ENCODE measurements at regions not wholly inside any gene's neighbourhood (a gene's known extent, or its start where the extent isn't known, plus 50 kb on each side); places are given as distances from the start of the nearest gene placed in this dataset.

DNA sequence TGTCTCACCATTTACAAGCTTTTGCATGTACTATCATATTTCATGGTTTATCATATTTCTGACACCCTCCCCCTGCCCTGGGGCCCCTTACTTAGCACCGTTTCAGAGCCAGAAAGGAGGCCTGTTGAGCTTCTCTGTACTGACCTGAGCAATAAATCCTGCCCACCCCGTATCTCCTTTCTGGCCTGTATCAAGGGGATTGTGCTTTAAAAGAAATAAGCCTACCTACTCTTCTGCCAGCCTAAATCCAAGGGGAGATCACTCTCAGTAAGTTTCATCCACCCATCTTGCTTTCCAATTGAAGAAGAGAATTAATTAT is 54.0 kb upstream of the FST start:
- Mint-ChIP-seq H3K4me1 (ENCODE audit: low read depth) (no peaks in the 10 kb centered on the region), H3K9me3 (no peaks in the 10 kb centered on the region), H3K4me3 (no peak overlapping the region), H3K36me3 (ENCODE audit: low read depth) (no peaks in the 10 kb centered on the region), H3K27ac (no peak overlapping the region), H3K27me3 (peaks cover 25% of the 10 kb centered on the region)
- TF ChIP-seq, protein P1, sequence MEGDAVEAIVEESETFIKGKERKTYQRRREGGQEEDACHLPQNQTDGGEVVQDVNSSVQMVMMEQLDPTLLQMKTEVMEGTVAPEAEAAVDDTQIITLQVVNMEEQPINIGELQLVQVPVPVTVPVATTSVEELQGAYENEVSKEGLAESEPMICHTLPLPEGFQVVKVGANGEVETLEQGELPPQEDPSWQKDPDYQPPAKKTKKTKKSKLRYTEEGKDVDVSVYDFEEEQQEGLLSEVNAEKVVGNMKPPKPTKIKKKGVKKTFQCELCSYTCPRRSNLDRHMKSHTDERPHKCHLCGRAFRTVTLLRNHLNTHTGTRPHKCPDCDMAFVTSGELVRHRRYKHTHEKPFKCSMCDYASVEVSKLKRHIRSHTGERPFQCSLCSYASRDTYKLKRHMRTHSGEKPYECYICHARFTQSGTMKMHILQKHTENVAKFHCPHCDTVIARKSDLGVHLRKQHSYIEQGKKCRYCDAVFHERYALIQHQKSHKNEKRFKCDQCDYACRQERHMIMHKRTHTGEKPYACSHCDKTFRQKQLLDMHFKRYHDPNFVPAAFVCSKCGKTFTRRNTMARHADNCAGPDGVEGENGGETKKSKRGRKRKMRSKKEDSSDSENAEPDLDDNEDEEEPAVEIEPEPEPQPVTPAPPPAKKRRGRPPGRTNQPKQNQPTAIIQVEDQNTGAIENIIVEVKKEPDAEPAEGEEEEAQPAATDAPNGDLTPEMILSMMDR (IDR thresholded peaks at IDR 0.05): no peak
- ChIA-PET POLR2A (no interaction called here), CTCF (interaction anchor here (0.7 to 2.0 kb wide), 5 partner anchors 51 to 993 kb away, joined by 3 to 8 read pairs (median 4); no protein-coding TSS in a partner anchor)
- intact Hi-C loops (cut with micrococcal nuclease): no loop called here
- DNase-seq: no peak
- ATAC-seq: no peak

GRCh38 chr5:53426878-53427277 is 53.6 kb upstream of the FST start:
- DNase-seq (no peak), ATAC-seq (no peak)
- H3K4me3 Mint-ChIP-seq: no peak overlapping the region
- no peaks in the 10 kb centered on the region for H3K36me3 Mint-ChIP-seq (ENCODE audit: low read depth)
- peaks cover 25% of the 10 kb centered on the region for H3K27me3 Mint-ChIP-seq
- TF ChIP-seq, protein P1 (IDR thresholded peaks at IDR 0.05): no peak
- H3K27ac Mint-ChIP-seq: no peak overlapping the region
- POLR2A ChIA-PET: no interaction called here
- H3K4me1 Mint-ChIP-seq (ENCODE audit: low read depth): no peaks in the 10 kb centered on the region
- intact Hi-C loops (cut with micrococcal nuclease): no loop called here
- CTCF ChIA-PET: interaction anchor here (0.7 to 2.0 kb wide), 3 partner anchors 409 to 992 kb away, joined by 3 to 8 read pairs (median 4); no protein-coding TSS in a partner anchor
- no peaks in the 10 kb centered on the region for H3K9me3 Mint-ChIP-seq

DNA sequence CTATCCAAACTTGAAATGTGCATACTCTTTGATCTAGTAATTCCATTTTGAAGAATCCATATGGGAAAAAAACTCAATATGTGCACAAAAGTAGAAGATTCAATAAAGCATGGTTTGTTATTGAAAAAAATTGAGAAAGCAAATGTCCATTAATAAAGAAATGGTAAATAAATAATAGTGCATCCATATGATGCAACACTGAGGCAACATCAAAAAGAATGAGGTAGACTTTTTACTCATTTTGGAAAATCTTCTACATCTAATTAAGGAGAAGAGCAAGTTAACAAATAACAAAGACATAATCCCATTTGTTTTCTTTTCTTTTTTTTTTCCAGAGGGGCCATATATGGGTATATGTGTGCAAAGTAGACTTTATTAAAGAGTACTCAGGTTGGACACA is 52.5 kb upstream of the FST start:
- H3K4me1 Mint-ChIP-seq (ENCODE audit: low read depth): no peaks in the 10 kb centered on the region

DNA sequence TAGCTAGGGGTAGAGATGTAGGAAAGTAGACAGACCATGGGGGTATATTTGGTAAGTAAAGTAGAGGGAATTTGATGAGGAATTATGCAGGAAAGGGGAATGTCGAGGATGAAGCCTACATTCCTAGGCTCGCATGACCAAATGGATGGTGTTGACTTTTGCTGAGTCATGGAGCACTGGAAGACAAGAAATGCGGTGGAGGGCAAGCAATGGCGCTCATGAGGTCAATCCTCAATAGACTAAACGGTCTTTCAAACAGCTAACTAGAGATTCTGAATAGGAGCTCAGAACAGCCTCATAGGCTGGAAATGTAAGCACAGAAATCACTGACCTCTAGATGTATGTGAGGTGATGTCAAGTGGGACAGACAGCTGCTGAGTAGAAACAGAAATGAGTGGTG is 50.7 kb upstream of the FST start:
- DNase-seq (no peak), ATAC-seq (no peak)
- no peaks in the 10 kb centered on the region for H3K9me3 Mint-ChIP-seq
- H3K27me3 Mint-ChIP-seq: peaks cover 16% of the 10 kb centered on the region
- H3K27ac Mint-ChIP-seq: no peak overlapping the region
- CTCF ChIA-PET: no interaction called here
- H3K36me3 Mint-ChIP-seq (ENCODE audit: low read depth): no peaks in the 10 kb centered on the region
- no peak overlapping the region for H3K4me3 Mint-ChIP-seq
- TF ChIP-seq, protein P1 (IDR thresholded peaks at IDR 0.05): no peak
- no peaks in the 10 kb centered on the region for H3K4me1 Mint-ChIP-seq (ENCODE audit: low read depth)
- intact Hi-C loops (cut with micrococcal nuclease): no loop called here
- POLR2A ChIA-PET: no interaction called here

More for the DNA sequence above, 52.5 kb upstream of the FST start:
- ATAC-seq (no peak), DNase-seq (no peak)
- ChIA-PET CTCF (interaction anchor here (1.8 kb wide), 1 partner anchor 991 kb away, joined by 4 read pairs; no protein-coding TSS in a partner anchor), POLR2A (no interaction called here)
- Mint-ChIP-seq H3K36me3 (ENCODE audit: low read depth) (no peaks in the 10 kb centered on the region), H3K27ac (no peak overlapping the region), H3K4me3 (no peak overlapping the region), H3K27me3 (peaks cover 23% of the 10 kb centered on the region), H3K9me3 (no peaks in the 10 kb centered on the region)
- TF ChIP-seq, protein P1 (IDR thresholded peaks at IDR 0.05): no peak
- intact Hi-C loops (cut with micrococcal nuclease): no loop called here

- ATAC-seq (no peak), DNase-seq (no peak)
- Mint-ChIP-seq H3K27ac (no peak overlapping the region), H3K9me3 (no peaks in the 10 kb centered on the region), H3K27me3 (peaks cover 14% of the 10 kb centered on the region), H3K4me1 (ENCODE audit: low read depth) (no peaks in the 10 kb centered on the region), H3K4me3 (no peak overlapping the region), H3K36me3 (ENCODE audit: low read depth) (no peaks in the 10 kb centered on the region)
- ChIA-PET POLR2A (no interaction called here), CTCF (no interaction called here)
- TF ChIP-seq, protein P1 (IDR thresholded peaks at IDR 0.05): no peak
- intact Hi-C loops (cut with micrococcal nuclease): no loop called here
Measured at GRCh38 chr5:53430618-53431252, 49.7 kb upstream of the FST start.

Measured in activated CD8-positive, alpha-beta T cell treated with anti-CD3 and anti-CD28 coated beads for 36 hours (primary cell).